OCI-LY3 (cell line): ENCODE measurements at regions not wholly inside any gene's neighbourhood (a gene's known extent, or its start where the extent isn't known, plus 50 kb on each side); places are given as distances from the start of the nearest gene placed in this dataset.

Experiments used
- EZH2phosphoT487 ChIP-seq: fragments of 200-600 bp; shearing (Covaris generic); IDR thresholded peaks from 2 replicates; pipeline ENCODE4 v1.6.1; 2018; ENCODE audit warnings: antibody characterized with exemption, mixed run types, low read depth
- TF ChIP-seq, protein P1 (sequence below): fragments of 200-600, 300-600 bp; sonication (generic); IDR thresholded peaks from 2 replicates; pipeline ENCODE4 v1.5.1; 2014; ENCODE audit warnings: antibody characterized with exemption, low read length, low read depth

DNA sequence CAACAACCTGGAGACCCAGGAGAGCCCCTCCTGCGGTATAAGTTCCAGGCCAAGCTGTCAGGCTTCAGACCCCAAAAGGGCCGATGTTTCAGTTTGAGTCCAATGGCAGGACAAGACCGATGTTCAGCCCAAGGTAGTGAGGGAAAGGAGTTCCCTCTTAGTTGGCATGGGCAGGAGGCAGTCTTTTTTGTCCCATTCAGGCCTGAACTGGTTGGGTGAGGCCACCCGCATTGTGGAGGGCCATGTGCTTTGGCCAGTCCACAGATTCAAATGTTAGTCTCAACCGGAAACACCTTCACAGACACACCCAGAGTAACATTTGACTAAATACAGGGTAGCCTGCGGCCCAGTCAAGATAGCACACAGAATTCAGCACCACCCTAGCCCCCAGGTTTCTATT is 89.6 kb upstream of the ANKRD10 start:
- TF ChIP-seq, protein P1, sequence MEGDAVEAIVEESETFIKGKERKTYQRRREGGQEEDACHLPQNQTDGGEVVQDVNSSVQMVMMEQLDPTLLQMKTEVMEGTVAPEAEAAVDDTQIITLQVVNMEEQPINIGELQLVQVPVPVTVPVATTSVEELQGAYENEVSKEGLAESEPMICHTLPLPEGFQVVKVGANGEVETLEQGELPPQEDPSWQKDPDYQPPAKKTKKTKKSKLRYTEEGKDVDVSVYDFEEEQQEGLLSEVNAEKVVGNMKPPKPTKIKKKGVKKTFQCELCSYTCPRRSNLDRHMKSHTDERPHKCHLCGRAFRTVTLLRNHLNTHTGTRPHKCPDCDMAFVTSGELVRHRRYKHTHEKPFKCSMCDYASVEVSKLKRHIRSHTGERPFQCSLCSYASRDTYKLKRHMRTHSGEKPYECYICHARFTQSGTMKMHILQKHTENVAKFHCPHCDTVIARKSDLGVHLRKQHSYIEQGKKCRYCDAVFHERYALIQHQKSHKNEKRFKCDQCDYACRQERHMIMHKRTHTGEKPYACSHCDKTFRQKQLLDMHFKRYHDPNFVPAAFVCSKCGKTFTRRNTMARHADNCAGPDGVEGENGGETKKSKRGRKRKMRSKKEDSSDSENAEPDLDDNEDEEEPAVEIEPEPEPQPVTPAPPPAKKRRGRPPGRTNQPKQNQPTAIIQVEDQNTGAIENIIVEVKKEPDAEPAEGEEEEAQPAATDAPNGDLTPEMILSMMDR = no peak
- TF ChIP-seq EZH2phosphoT487 = no peak
